ENCODE measurements at regions not wholly inside any gene's neighbourhood (a gene's known extent, or its start where the extent isn't known, plus 50 kb on each side); places are given as distances from the start of the nearest gene placed in this dataset.

GRCh38 chr9:19999491-20000057, 210.7 kb upstream of the SLC24A2 start:
- no peaks in the 10 kb centered on the region for H3K36me3 ChIP-seq (ENCODE audit: control insufficient read depth in 2 of 2, extremely low read depth in 1 of 2, insufficient read depth in 2 of 2, low read length in 2 of 2)
- BruUV-seq (replicated peaks): no TSS peak
- TF ChIP-seq POLR2AphosphoS5 (IDR thresholded peaks at IDR 0.05; ENCODE audit: insufficient read depth, low read depth, low read length): peak; percentile 65
- no peak for TF ChIP-seq EZH2 (IDR thresholded peaks at IDR 0.05; ENCODE audit: borderline replicate concordance, low read depth, low read length, severe bottlenecking)
- TF ChIP-seq MYC (IDR thresholded peaks at IDR 0.05; ENCODE audit: low read depth, low read length): no peak
- peak; percentile 79 for TF ChIP-seq JUN (IDR thresholded peaks at IDR 0.05; ENCODE audit: borderline replicate concordance, insufficient read depth, insufficient read length, low read depth)
- peak; percentile 78 for TF ChIP-seq GATA2 (IDR thresholded peaks at IDR 0.05; ENCODE audit: insufficient read depth, insufficient read length, low read depth, low read length)
- peak; percentile 99 for TF ChIP-seq FOS (IDR thresholded peaks at IDR 0.05; ENCODE audit: borderline replicate concordance, insufficient read depth, low read length)
- TF ChIP-seq POLR2A (IDR thresholded peaks at IDR 0.05; ENCODE audit: low read depth, low read length): no peak
- TF ChIP-seq, protein P1, sequence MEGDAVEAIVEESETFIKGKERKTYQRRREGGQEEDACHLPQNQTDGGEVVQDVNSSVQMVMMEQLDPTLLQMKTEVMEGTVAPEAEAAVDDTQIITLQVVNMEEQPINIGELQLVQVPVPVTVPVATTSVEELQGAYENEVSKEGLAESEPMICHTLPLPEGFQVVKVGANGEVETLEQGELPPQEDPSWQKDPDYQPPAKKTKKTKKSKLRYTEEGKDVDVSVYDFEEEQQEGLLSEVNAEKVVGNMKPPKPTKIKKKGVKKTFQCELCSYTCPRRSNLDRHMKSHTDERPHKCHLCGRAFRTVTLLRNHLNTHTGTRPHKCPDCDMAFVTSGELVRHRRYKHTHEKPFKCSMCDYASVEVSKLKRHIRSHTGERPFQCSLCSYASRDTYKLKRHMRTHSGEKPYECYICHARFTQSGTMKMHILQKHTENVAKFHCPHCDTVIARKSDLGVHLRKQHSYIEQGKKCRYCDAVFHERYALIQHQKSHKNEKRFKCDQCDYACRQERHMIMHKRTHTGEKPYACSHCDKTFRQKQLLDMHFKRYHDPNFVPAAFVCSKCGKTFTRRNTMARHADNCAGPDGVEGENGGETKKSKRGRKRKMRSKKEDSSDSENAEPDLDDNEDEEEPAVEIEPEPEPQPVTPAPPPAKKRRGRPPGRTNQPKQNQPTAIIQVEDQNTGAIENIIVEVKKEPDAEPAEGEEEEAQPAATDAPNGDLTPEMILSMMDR (IDR thresholded peaks at IDR 0.05; ENCODE audit: extremely low read depth in 1 of 2, insufficient read depth in 1 of 2, low read depth in 1 of 2, low read length in 2 of 2): no peak
- H4K20me1 ChIP-seq (replicated peaks; ENCODE audit: control insufficient read depth, extremely low read depth, insufficient read depth, low read length): no peaks in the 10 kb centered on the region
- H3K79me2 ChIP-seq (ENCODE audit: control insufficient read depth, insufficient read depth, low read length): no peaks in the 10 kb centered on the region
- peak; percentile 76 for DNase-seq (ENCODE audit: low read depth, low spot score)
- no peaks in the 10 kb centered on the region for H3K27me3 ChIP-seq (ENCODE audit: control insufficient read depth in 2 of 2, insufficient read depth in 2 of 2, low read length in 2 of 2)
- CTCF ChIA-PET: interaction anchor here (0.9 to 1.0 kb wide), 2 partner anchors 22 to 53 kb away, joined by 3 to 4 read pairs; no protein-coding TSS in a partner anchor
- no peak overlapping the region for H3K4me3 ChIP-seq (replicated peaks in 1 of 3; ENCODE audit: insufficient read depth in 1 of 3, low read depth in 1 of 3, low read length in 3 of 3)
- no peaks in the 10 kb centered on the region for H3K9me1 ChIP-seq (replicated peaks; ENCODE audit: control insufficient read depth, extremely low read depth, insufficient read depth, low read length)
- H3K9ac ChIP-seq (replicated peaks; ENCODE audit: extremely low read depth, insufficient read depth, low read length): no peak overlapping the region
- H3K4me1 ChIP-seq (ENCODE audit: control insufficient read depth, extremely low read depth, insufficient read depth, low read length): peaks cover 30% of the 10 kb centered on the region
- intact Hi-C loops (cut with micrococcal nuclease): loop anchor here (1.0 to 2.0 kb wide), 3 partner anchors 12 to 29 kb away; no protein-coding TSS in a partner anchor
- H2AFZ ChIP-seq (ENCODE audit: low read depth, low read length): peak overlapping the region; percentile 45
- dilution Hi-C loops (cut with MboI; ENCODE audit: extremely low pct_ligation_motif_present, low sequenced_read_pairs): no loop called here
- POLR2A ChIA-PET: no interaction called here
- H3K27ac ChIP-seq (ENCODE audit: insufficient read depth, low read depth, low read length): peak overlapping the region; percentile 66
- no peaks in the 10 kb centered on the region for H3K9me3 ChIP-seq (replicated peaks; ENCODE audit: control insufficient read depth, insufficient read depth, low read length)
- peak overlapping the region; percentile 50 for H3K4me2 ChIP-seq (ENCODE audit: insufficient read depth, low read length)
- peak; percentile 91 for FAIRE-seq

Data from endothelial cell of umbilical vein (primary cell).